NT2/D1 (cell line): ENCODE measurements at regions not wholly inside any gene's neighbourhood (a gene's known extent, or its start where the extent isn't known, plus 50 kb on each side); places are given as distances from the start of the nearest gene placed in this dataset.

Source experiments
- YY1 ChIP-seq: IDR thresholded peaks from 2 replicates; pipeline ENCODE4 v1.6.1; 2011; ENCODE audit not compliant: insufficient read length, insufficient read depth
- ZNF274 ChIP-seq: IDR thresholded peaks from 2 replicates; pipeline ENCODE4 v1.6.1; 2011; ENCODE audit warnings: mild to moderate bottlenecking, low read depth, low read length

DNA sequence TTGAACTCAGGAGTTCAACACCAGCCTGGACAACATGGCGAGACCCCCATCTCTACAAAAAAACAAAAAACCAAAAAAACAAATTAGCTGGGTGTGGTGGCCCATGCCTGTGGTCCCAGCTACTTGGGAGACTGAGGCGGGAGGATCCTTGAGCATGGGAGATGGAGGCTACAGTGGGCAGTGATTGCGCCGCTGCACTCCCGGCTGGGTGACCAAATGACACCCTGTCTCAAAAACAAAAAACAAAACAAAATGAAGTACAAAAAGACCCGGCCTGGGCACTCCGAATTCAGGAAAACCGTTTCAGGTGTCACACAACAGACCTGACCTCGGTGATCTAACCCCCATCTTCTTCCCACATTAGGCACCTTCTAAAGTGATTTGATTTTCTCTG lies 65.5 kb downstream of the INSIG1 start:
- TF ChIP-seq YY1 (no peak), ZNF274 (no peak)
